GM18951 (cell line): ENCODE measurements at regions not wholly inside any gene's neighbourhood (a gene's known extent, or its start where the extent isn't known, plus 50 kb on each side); places are given as distances from the start of the nearest gene placed in this dataset.

Experiments
- POLR2A ChIP-seq: IDR thresholded peaks from 4 replicates; pipeline ENCODE4 v1.6.1; 2011; ENCODE audit warnings: mild to moderate bottlenecking; ENCODE audit not compliant: insufficient read length, insufficient read depth; ENCODE audit errors: extremely low read depth
- in situ Hi-C: fragments of 300-500 bp; cut with MboI; formaldehyde crosslinking; loops from one replicate; pipeline ENCODE4 v1.12.0; 2022; ENCODE audit warnings: low sequenced_read_pairs, mixed read lengths, inconsistent platforms; ENCODE audit not compliant: unreplicated experiment

DNA sequence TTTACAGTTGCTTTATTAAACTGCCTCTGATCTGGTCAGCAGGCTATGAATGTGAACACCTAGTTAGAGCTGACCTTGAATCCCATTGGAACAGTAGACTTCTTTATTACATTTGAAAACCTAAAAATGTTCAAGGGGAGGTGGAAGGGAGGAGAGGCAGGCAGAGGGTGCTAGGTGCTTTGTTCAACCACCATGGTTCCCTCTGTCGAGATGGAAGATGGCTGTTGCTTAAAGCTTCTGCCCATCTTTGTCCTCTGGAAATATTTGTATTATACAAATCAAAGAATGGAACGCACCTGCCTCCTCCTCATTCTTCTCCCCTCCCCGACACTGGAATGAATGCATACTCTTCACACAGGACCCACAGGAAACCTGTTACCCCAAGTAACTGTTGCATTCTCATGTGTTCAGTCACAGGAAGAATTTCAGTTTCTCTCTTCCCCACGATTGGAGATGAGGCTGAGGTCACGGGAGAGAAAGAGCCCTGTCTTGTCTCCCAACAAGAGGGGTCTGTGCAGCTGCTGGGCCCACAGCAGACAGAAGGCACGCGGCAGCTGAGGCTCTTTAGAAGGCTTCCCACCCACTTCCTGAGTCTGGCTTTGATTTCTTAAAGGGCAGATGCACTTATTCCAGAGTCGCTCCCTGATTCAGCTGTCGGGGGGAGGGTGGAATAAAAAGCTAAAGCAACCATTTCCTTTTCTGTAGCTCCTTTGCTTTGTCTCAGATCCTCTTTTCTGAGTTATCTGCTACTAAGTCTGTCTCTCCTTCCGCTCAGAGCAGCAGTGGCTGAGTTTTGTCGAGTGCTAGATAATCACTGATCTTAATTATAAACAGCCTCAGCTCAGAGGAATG, 217.9 kb upstream of the BTG1 start:
- in situ Hi-C loops = no loop called here
- TF ChIP-seq POLR2A = peak; percentile 82

DNA sequence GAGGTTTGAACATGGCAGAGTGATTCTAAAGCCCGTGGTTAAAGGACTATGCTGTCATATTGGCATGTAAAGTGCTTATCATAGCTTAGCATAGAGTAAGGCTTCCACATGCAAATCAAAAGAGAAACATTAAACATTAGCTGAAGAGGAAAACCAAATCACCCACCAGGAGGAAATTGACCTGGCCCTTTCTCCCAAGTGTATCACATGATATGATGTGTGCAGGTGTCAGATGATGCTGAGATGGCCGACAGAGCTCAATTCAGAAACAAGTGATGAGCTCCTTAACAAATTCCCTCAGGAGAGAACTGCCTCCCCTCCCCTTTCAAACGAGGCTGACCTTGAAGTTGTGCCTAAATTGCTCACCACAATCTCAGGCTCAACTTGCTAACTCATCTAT, 217.1 kb upstream of the BTG1 start:
- in situ Hi-C loops = no loop called here
- TF ChIP-seq POLR2A = peak; percentile 58

DNA sequence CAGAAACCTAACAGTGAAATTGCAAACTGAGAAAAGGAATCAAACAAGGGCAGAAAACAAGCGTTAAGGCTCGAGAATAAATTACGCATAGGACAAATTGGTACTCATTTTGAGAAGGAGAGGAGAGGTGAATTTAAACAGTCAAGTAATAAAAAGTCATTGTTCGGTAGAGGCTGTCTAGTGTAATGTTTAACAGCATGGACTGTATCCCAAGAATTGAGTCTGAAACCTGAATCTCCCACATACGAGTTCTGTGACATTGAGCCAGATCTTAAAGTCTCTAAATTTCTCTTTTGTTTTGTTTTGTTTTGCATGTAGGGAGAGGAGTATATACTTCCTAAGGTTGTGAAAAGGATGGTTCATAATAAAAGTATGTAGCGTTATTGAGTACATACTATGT, 216.5 kb upstream of the BTG1 start:
- no peak for TF ChIP-seq POLR2A
- in situ Hi-C loops = no loop called here

DNA sequence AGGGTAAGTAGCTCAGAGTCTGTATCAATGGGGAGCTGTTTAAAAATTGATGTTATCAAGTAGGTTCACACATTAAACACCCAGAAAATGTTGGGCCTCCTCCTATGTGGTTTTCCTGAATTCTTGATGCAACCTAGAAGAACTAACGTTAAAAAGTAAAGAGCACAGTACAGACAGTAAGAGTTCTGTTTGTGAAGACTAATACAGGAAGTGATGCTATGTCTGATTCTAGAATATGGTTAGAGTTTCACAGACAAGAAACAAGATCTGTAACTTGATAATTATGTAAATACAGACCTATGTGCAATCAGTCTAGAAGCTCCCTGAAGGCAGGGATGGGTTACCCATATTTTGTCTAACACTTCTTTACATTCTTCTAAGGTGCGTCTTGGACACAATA, 214.9 kb upstream of the BTG1 start:
- in situ Hi-C loops = no loop called here
- no peak for TF ChIP-seq POLR2A

DNA sequence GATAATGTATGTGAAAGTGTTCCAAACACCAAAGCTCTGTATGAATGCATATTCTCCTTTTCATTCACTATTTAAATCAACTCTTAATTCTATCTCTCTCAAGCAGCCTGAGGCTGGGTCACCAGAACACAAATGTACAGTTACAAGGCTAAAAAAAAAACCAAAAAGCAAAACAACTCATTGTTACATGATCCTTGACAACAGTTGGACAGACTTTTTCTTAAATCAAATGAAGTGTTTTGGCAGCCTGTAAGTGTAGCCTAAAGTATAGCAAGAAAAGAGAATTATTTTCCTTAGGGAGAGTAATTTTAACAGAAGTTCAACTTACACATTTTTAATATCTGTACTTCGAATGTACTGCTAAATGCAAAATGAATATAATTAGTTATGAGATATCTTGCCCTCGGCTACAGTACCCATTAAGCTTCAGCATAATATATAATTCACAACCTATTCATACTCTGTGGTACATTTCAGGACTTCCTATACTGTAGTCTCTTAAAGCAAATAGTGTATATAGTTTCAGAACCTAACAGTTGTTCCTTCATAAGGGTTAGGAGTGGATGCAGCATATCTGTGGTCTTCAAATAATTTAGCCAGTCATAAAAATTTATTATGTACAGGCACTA, 214.0 kb upstream of the BTG1 start:
- in situ Hi-C loops = no loop called here

DNA sequence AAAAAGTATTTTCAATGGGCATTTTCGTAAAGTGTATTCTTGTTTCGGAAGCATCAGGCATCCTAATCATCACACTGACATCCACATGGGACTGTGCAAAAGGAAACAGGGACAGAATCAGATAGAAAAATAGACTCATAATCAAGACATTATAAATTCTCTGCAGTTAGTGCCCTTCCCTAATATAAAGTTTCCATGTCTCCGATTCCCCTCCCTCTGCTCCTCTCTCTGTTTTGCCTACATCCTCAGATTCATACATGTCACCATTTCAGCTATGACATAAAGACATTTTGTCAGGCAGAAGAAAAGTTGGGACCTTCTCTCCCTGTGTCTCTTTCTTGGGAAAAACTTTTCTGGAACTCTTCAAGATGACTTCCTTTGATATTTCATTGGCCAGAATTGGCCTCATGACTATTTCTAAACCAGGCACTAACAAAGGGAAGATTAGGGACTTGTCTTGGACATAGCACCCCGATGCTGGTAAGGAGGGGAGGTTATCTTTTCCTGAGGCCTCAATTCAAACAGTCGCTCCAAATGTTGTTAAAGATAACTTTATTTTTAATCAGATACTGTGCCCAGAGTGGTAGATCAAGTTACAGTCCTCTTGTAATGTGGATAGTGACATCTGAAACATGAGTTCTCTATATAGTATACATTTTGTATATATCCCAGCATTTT, 212.1 kb upstream of the BTG1 start:
- no peak for TF ChIP-seq POLR2A
- in situ Hi-C loops = no loop called here

More for the DNA sequence above, 214.0 kb upstream of the BTG1 start:
- no peak for TF ChIP-seq POLR2A

DNA sequence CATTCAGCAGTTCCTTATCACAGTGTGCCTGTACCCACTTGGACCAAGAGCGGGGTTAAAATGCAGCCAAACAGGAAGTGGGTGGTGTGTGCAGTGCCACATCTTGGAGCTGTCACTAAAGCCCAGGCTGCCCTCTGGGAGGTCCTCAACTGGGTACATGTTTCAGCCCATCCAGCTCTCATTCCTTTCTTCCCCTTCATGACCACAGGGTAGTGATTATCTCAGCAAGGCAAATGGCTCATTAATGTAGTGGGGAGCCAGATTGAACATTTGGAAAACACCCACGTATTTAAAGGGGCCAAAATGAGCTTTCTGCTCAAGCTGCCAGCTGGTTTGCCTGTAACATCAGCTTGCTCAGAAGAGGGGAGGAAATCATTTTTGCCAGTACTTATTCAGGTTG, 210.8 kb upstream of the BTG1 start:
- in situ Hi-C loops = no loop called here
- no peak for TF ChIP-seq POLR2A

DNA sequence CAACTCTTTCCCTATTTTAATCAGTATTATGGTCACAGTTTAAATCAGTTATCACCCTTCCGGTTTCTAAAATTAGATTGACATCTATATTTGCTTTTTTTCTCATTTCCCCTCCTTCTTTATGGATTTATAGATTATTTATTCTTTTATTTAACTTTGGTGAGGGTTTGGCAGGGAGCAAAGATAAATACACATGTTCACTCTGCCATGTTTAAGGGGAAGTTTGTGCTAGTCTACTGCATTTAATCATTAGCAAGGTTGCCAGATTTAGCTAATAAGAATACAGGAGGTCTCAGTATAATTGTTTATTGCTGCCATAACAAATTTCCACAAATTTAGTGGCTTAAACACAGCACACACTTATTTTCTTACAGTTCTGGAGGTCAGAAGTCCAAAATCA, 204.0 kb upstream of the BTG1 start:
- in situ Hi-C loops = no loop called here
- TF ChIP-seq POLR2A = no peak

DNA sequence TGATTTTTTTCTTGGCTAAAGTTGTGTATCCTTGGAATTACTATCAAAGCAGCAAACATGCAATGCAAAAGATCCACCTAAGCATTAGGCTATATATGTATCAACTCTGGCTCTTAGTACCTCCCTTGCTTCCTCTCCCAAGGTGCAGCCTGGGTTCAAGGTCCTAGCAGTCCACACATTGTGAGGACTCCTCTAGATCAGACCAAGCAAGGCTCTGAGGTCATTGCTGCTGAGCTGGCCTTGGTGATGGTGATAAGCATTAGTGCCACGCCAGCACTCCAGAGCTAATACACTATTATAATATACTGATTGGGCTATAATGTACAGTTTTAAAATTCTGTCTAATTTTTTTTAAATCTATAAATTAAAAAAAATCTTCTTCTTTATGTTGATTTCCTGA, 196.9 kb upstream of the BTG1 start:
- in situ Hi-C loops = no loop called here
- no peak for TF ChIP-seq POLR2A

DNA sequence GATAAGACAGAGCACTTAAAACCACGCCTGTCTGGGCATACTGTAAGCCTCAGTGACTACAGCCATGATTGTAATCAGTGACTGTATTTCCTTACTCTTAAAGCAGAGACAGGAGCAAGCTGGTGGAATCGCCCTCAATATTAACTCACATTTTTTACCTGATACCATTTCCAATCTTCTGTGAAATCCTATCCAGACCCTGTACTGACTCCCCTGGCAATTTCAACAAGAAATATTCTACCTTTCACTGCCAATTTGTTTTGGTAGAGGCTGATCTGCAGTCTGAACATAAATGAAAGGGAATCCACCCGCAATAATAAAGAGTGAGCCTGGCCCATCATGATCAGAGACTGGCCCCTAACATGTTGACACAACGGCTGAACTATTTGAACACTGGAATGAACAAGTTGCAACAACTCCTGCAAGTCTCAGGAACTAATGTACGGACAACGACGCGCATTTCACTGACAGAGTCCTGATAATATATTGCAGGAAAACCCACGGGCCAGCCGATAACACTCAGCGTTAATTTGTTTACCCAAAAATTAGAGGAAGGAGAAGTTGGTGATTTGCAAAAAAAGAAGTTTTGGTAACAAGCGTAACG, 195.5 kb upstream of the BTG1 start:
- in situ Hi-C loops = no loop called here
- no peak for TF ChIP-seq POLR2A

DNA sequence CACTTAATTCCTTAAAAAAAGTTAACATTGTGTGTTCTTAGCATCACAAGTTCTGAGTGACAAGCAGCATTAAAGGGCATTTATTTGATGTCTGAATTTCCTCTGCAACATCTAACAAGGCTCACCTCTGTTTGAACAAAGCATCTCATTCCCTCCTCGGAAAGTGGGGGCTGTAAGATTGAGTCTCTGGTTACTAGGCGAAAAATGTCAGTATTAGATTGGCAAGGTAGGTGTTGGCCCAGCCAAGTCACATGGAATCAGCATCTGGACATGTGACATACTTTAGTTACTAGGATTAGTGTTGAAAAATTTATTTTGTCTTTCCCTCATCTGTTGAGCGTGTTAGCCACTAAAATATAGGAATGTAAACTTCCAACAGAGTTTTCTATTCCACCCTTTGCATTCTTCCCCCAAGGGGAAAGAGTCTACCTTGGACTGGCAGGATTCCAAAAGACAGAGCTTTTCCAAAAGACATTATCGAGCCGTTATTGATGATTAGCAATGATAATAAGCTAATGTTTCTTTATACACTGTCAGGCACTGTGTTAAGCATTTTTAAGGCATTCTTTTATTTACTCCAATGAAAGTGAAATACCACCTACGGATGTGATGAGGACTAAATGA, 194.9 kb upstream of the BTG1 start:
- TF ChIP-seq POLR2A = no peak
- in situ Hi-C loops = no loop called here

DNA sequence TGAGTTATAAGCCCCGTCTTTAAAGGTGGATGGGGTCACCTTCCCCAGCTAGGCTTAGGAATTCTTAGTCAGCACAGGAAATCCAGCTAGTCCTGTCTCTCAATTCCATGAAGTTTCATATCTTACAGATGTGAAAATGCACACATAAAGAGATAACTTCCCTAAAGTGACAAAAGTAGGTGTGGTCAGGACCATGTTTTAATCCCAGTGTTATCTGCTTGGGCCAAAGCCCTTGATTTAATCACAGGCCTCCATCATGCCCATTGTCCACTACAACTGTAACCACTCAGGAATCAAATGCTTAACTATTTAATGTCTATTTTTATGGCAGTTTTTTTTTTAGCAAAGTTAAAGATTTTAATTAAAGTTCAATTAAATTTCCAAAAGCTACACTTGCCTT, 194.4 kb upstream of the BTG1 start:
- in situ Hi-C loops = no loop called here
- no peak for TF ChIP-seq POLR2A
